ENCODE measurements at regions not wholly inside any gene's neighbourhood (a gene's known extent, or its start where the extent isn't known, plus 50 kb on each side); places are given as distances from the start of the nearest gene placed in this dataset.

- Histone ChIP-seq H3K79me2 (ENCODE audit: control insufficient read depth, insufficient read depth, low read length) (no peaks in the 10 kb centered on the region), H2AFZ (ENCODE audit: low read length) (no peak overlapping the region), H3K36me3 (ENCODE audit: control insufficient read depth, insufficient read depth, low read length) (no peaks in the 10 kb centered on the region), H3K27me3 (ENCODE audit: control insufficient read depth, insufficient read depth, low read length) (no peaks in the 10 kb centered on the region), H4K20me1 (ENCODE audit: control insufficient read depth, extremely low read depth, insufficient read depth, low read length) (no peaks in the 10 kb centered on the region), H3K9ac (ENCODE audit: insufficient read depth, low read length) (no peak overlapping the region), H3K9me3 (ENCODE audit: control insufficient read depth, insufficient read depth, low read depth, low read length) (no peaks in the 10 kb centered on the region), H3K27ac (ENCODE audit: insufficient read depth, low read length) (no peak overlapping the region), H3K4me2 (ENCODE audit: extremely low read depth, insufficient read depth, low read length) (no peak overlapping the region), H3K4me3 (replicated peaks in 1 of 4; ENCODE audit: control extremely low read depth in 1 of 4, insufficient read depth in 1 of 4, low read depth in 3 of 4, low read length in 4 of 4) (no peak overlapping the region), H3K4me1 (ENCODE audit: control insufficient read depth, extremely low read depth, insufficient read depth, low read length) (no peaks in the 10 kb centered on the region)
- DNase-seq (ENCODE audit: low read depth in 2 of 2), result no peak
- TF ChIP-seq EZH2 (IDR thresholded peaks at IDR 0.05; ENCODE audit: low read length, missing control alignments) (no peak), CTCF (conservative IDR thresholded peaks at IDR 0.05 in 1 of 2, IDR thresholded peaks at IDR 0.05 in 1 of 2; ENCODE audit: low read depth in 1 of 2, low read length in 2 of 2) (no peak)
These were observed 147.0 kb upstream of the LINC00305 start for GRCh38 chr18:64295839-64296238.

- no peaks in the 10 kb centered on the region for H3K4me1 ChIP-seq (ENCODE audit: control insufficient read depth, extremely low read depth, insufficient read depth, low read length)
- no peaks in the 10 kb centered on the region for H3K9me3 ChIP-seq (ENCODE audit: control insufficient read depth, insufficient read depth, low read depth, low read length)
- no peak overlapping the region for H3K9ac ChIP-seq (ENCODE audit: insufficient read depth, low read length)
- no peak overlapping the region for H3K4me2 ChIP-seq (ENCODE audit: extremely low read depth, insufficient read depth, low read length)
- TF ChIP-seq EZH2 (IDR thresholded peaks at IDR 0.05; ENCODE audit: low read length, missing control alignments) (no peak), CTCF (conservative IDR thresholded peaks at IDR 0.05 in 1 of 2, IDR thresholded peaks at IDR 0.05 in 1 of 2; ENCODE audit: low read depth in 1 of 2, low read length in 2 of 2) (no peak)
- DNase-seq (ENCODE audit: low read depth in 2 of 2), result no peak
- no peaks in the 10 kb centered on the region for H3K27me3 ChIP-seq (ENCODE audit: control insufficient read depth, insufficient read depth, low read length)
- no peak overlapping the region for H3K4me3 ChIP-seq (replicated peaks in 1 of 4; ENCODE audit: control extremely low read depth in 1 of 4, insufficient read depth in 1 of 4, low read depth in 3 of 4, low read length in 4 of 4)
- H3K27ac ChIP-seq (ENCODE audit: insufficient read depth, low read length), result no peak overlapping the region
- no peak overlapping the region for H2AFZ ChIP-seq (ENCODE audit: low read length)
- H4K20me1 ChIP-seq (ENCODE audit: control insufficient read depth, extremely low read depth, insufficient read depth, low read length), result no peaks in the 10 kb centered on the region
- no peaks in the 10 kb centered on the region for H3K79me2 ChIP-seq (ENCODE audit: control insufficient read depth, insufficient read depth, low read length)
- no peaks in the 10 kb centered on the region for H3K36me3 ChIP-seq (ENCODE audit: control insufficient read depth, insufficient read depth, low read length)
These were observed 146.1 kb upstream of the LINC00305 start for GRCh38 chr18:64294967-64295366.

DNA sequence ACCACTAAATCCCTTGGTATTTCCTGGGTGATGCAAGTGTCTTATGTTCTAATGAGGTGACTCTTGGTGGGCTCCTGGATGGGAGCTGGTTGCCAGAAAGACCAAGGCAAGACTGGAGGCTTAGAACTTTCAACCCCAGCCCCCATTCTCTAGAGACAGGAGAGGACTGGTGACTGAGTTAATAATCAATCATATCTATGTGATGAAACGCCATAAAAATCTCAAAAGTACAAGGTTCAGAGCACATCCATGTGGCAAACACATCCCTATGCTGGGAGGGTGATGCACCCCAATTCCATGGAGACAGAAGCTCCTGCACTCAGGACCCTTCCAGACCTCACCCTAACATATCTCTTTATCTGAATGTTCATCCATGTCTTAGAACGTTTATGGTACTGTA is 139.5 kb upstream of the LINC00305 start:
- no peak for TF ChIP-seq EZH2 (IDR thresholded peaks at IDR 0.05; ENCODE audit: low read length, missing control alignments)
- TF ChIP-seq CTCF (conservative IDR thresholded peaks at IDR 0.05 in 1 of 2, IDR thresholded peaks at IDR 0.05 in 1 of 2; ENCODE audit: low read depth in 1 of 2, low read length in 2 of 2), result no peak
- no peaks in the 10 kb centered on the region for H3K27me3 ChIP-seq (ENCODE audit: control insufficient read depth, insufficient read depth, low read length)
- no peak overlapping the region for H3K9ac ChIP-seq (ENCODE audit: insufficient read depth, low read length)
- H3K79me2 ChIP-seq (ENCODE audit: control insufficient read depth, insufficient read depth, low read length), result no peaks in the 10 kb centered on the region
- H3K36me3 ChIP-seq (ENCODE audit: control insufficient read depth, insufficient read depth, low read length), result no peaks in the 10 kb centered on the region
- no peak overlapping the region for H2AFZ ChIP-seq (ENCODE audit: low read length)
- no peak overlapping the region for H3K27ac ChIP-seq (ENCODE audit: insufficient read depth, low read length)
- no peaks in the 10 kb centered on the region for H3K4me1 ChIP-seq (ENCODE audit: control insufficient read depth, extremely low read depth, insufficient read depth, low read length)
- no peaks in the 10 kb centered on the region for H3K9me3 ChIP-seq (ENCODE audit: control insufficient read depth, insufficient read depth, low read depth, low read length)
- H3K4me3 ChIP-seq (replicated peaks in 1 of 4; ENCODE audit: control extremely low read depth in 1 of 4, insufficient read depth in 1 of 4, low read depth in 3 of 4, low read length in 4 of 4), result no peak overlapping the region
- no peak overlapping the region for H3K4me2 ChIP-seq (ENCODE audit: extremely low read depth, insufficient read depth, low read length)
- H4K20me1 ChIP-seq (ENCODE audit: control insufficient read depth, extremely low read depth, insufficient read depth, low read length), result no peaks in the 10 kb centered on the region
- no peak for DNase-seq (ENCODE audit: low read depth in 2 of 2)

Measured in fibroblast of lung (primary cell).